HG03066 (cell line): ENCODE measurements at regions not wholly inside any gene's neighbourhood (a gene's known extent, or its start where the extent isn't known, plus 50 kb on each side); places are given as distances from the start of the nearest gene placed in this dataset.

Experiments
- ATAC-seq: cut with Tn5 transposase; IDR thresholded peaks from one replicate; pipeline ENCODE4 v1.9.1; 2021; ENCODE audit warnings: low read depth; ENCODE audit not compliant: unreplicated experiment

DNA sequence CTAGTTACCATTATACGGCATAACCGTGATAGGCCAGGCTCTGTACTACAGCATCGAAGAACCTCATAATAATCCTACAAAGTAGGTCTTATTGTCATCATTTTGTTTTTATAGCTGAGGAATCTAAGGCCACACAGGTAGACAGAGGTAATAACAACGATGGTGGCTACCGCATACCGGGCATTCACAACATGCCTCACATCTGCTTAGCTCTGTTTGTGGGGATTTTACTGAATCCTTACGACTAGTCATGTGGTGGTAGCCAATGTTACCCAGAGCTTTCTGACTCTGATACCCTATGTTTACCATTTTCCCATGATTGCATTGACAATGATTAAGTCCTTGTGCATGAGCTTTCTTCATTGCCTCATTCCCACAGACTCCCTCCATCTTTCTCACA, 269.4 kb downstream of the TCF7L2 start:
- ATAC-seq: no peak

DNA sequence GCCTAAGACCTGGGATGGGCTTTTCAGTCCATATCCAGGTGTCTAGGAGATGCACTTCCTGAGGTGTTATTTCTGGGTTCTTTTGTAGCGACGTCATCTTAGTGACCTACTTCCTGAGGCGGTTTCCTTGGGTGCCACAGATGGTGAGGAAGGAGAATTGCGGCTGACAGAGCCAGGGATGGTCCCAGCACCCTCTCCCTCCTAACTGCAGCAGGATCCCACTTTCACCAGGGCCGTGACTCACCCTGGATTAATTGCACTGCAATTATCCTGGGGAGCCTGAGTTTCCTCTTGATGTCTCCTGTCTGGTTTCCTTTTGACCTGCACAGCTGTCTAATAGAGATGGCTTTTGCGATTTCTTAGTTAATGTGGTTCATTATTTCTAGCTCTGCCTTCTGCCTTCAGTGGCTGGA, 271.7 kb downstream of the TCF7L2 start:
- no peak for ATAC-seq

DNA sequence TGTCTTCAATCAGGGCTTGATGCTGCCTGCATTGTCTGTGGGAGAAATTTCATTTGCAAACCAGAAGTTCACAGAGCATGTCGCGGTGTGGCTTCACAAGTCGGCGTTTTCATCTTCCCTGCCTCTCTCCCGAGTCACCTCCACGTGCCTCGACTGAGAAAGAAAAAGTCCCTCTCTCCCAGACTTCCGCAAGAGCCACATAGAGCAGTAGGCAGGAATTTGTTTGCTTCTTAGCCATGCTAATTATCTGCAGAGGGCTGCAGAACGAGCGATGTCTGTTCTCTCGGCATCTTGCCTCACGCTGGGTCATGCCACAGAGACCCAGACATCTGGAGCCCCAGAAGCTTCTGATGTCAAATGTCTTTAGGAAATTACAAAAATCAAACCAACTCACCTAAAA, 272.2 kb downstream of the TCF7L2 start:
- no peak for ATAC-seq

DNA sequence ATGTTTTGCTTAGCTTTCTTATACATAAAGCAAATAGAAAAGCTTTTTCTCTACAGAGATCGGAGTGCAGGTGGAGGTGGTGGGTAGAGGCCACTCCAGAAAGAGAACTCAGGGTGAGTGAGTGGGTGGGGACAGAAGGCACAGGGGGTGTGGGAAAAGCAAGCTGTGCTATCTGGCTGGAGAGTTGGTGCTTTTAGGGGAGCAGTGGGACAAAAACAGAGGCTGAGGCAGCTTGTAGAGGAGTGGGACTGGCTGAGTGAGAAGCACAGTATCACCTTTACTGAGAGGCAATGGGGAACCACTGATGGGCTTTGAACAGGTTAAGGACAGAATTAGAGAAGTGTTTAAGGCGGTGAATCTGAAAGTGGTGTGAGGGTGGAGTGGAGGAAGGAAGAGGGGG, 275.3 kb downstream of the TCF7L2 start:
- no peak for ATAC-seq

GRCh38 chr10:113225903-113226302, 275.9 kb downstream of the TCF7L2 start:
- ATAC-seq: no peak

DNA sequence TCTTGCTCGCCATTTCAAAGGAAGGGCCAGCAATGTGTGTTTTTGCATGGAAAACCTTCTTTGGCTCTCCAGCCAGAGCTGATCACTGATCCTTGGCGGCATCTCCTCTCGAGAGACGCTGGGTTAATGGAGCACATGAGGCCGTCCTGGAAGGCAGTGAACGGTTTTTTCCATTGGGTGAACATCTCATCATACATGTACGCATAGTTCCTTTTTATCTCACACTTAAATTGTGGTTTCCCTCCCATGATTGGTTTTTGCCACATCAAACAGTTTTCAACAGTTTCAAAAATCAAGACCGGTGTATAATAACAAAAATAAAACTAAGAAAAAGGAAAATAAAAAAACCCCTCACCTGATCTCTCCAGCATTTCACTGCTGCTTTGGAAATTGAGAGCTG, 276.4 kb downstream of the TCF7L2 start:
- ATAC-seq: no peak

DNA sequence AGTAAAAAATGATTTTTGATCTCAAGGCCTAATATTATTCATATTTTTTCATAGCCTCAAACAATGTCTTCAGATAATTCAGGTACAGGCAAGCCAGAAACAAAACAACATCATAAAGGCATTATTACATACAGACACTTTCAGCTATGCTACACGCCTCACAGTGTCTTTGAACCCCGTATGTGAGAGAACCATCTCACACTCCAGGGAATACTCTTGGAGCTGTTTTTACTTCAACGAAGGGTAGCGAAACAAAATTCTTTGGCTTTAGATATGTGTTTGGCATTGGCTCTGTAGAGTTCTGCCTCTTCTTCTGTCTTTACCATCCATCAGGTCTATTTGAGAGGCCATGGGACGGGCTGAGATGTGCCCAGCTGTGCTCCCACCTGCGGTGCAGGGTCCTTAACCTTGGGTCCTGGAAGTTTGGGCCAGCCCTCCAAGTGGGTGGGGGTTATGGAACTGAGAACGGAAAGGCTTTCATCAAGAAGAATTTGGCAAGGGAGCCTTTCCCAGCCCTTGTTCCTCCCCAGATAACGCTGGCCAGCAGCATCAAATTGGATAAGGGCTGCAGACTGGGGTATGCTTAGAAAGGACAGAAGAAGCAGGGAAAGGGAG, 276.9 kb downstream of the TCF7L2 start:
- ATAC-seq: no peak

GRCh38 chr10:113228530-113228929, 278.5 kb downstream of the TCF7L2 start:
- ATAC-seq: no peak

GRCh38 chr10:113230011-113230610, 280.1 kb downstream of the TCF7L2 start:
- no peak for ATAC-seq

DNA sequence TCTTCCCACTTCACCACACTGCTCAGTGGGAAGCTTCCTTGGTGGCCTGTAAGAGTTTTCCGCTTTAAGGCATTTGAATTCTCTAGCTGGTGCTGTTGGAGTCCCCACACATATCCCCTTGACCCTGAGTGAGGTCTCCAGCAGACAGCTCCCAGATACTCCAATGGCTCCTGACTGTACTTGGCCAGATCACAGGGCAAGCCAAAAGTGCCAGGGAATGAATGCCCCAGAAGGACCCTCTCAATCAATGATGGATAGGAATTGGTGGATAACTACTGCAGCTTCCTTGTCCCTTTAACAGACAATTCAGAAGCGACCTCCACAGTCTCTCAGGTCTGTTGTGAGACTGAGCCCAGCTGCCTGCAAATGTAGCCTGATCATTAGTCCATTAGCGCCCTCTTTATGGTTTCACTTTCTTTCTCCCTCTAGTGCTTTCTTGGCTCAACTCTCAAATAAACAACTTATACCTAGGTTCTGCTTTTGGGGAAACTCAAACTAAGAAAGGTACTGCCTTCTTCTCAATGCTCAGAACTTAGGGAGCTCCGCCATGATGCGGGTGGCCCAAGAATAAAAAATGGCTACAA, 283.0 kb downstream of the TCF7L2 start:
- no peak for ATAC-seq

GRCh38 chr10:113234481-113234880, 284.4 kb downstream of the TCF7L2 start:
- no peak for ATAC-seq

DNA sequence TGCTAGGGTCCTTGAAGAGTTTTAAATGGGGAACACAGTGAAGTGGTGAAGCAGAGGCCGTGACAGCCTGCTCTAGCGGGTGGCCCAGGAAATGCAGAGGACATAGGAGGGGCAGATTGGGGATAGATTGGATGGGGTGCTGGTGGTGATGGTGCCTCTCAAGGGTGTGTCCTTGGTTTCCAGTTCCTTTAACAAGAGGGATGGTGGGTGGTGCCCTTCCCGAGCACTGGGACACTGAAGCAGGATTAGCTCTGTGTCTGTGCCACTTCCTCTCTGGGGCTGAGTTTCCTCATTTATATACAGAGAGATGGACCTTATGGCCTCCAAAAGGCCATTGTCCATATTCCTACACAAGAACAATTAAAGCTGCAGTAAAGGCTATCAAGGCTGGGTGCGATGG, 285.5 kb downstream of the TCF7L2 start:
- no peak for ATAC-seq

DNA sequence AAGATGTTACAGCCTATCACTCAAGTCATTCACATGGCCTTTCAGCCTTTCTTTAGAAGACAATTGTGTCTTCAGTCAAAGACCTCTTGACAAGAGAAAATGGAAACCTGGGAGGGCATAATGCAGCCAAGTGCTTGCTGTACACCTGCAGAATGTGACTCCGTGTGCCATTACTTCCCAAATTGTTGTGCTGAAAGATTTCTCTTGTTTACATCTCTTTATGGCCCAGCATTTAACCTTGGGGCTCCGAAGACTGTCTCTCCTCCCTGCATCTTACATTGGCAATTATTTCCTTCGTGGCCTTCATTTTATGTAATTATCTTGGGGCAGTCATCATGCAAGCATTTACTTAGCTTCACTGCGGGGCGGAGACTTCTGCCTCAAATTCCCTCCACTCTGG, 287.0 kb downstream of the TCF7L2 start:
- no peak for ATAC-seq

- ATAC-seq: no peak
Measured at GRCh38 chr10:113239566-113240350, 289.7 kb downstream of the TCF7L2 start.

- ATAC-seq: no peak
Measured at GRCh38 chr10:113240736-113241135, 290.7 kb downstream of the TCF7L2 start.

DNA sequence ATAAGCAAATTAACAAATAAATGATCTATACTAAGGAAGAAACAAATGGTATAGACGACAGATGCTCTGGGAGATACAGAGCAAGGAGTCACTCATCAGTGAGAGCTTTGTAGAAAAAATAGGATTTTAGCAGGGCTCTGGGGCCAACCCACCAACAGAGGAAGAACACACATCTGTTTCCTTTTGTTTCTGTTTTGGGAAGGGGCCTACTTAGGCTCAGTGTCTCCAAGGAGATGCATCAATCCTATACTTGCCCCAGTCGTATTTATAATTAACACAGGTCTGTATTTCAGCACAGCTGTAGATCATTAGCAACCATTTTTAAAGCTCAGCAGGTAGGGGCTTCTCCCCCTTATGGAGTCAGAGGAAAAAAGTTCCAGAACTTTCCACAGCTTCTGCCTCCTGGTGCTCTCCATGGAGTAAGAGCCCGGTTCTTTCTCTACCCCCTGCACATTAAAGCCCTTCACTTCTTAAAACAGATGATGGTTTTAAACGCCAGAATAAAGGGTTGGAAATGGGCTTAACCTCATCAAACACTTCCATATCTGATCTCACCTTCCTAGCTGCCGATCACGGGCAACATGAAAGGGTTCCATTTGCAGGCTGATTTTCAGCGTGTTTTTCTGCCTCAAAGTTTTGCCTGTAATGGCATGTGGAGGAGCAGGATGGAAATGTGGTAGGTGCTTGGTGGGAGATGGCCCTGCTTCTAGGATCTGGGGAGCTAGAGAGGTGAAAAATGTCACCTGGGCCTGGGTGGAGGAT, 291.7 kb downstream of the TCF7L2 start:
- ATAC-seq: no peak

GRCh38 chr10:113243311-113243710, 293.3 kb downstream of the TCF7L2 start:
- no peak for ATAC-seq

DNA sequence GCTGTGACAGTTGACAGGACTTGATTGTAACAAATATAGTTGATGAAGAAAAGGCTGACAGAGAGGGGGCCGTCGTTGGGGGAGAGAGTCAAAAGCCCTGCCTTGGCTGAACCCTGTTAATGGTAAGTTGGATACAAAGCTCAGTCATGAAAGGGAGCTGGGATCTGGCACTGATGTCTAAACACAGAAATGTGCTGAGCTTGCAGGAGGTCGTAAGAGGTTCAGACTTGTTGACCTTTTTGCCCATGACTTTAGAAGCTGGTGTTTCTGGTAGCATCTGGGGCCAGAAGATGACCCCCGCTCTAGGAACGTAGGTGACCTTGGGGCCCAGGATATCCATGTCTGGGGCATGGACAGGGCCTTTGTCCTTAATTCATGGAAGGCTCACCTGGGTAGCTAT, 294.7 kb downstream of the TCF7L2 start:
- no peak for ATAC-seq

- no peak for ATAC-seq
Measured at GRCh38 chr10:113245286-113245685, 295.2 kb downstream of the TCF7L2 start.

DNA sequence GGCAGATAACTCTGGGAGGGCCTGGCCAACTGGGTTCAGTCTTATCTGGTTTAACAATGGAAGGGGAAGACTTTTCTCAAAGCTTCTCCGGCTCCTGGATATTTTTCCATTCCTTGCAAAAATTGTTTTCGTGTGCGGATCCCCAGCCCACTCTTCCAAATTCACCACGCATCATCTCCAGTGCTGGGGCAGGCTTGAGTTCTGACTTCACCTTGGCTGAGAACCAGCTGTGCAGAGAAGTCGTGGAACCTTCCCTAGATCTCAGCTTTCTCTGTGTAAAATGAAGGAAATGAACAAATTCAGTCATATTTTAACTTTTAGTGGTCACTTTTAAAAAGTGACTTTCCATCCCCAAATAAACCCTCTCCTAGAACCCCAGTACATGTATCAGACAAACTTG, 297.0 kb downstream of the TCF7L2 start:
- no peak for ATAC-seq
